Keratinocyte (primary cell): ENCODE measurements at regions not wholly inside any gene's neighbourhood (a gene's known extent, or its start where the extent isn't known, plus 50 kb on each side); places are given as distances from the start of the nearest gene placed in this dataset.

Source experiments
- EZH2 ChIP-seq: IDR thresholded peaks from one replicate; pipeline ENCODE4 v1.6.1; 2012; ENCODE audit warnings: inconsistent platforms, mild to moderate bottlenecking, low read length, moderate library complexity
- TF ChIP-seq, protein P1 (sequence below), 3 experiments: IDR thresholded peaks in 1 of 3; conservative IDR thresholded peaks in 1 of 3; optimal IDR thresholded peaks in 1 of 3; 2 replicates in 2 of 3; 3 replicates in 1 of 3; pipeline versions ENCODE3 to v1.5.1; 2011; ENCODE audit warnings: low read length in 3 of 3, mild to moderate bottlenecking in 3 of 3, moderate library complexity in 2 of 3, control low read depth in 1 of 3, inconsistent platforms in 1 of 3; ENCODE audit not compliant: insufficient read depth in 2 of 3; ENCODE audit errors: extremely low read depth in 1 of 3

DNA sequence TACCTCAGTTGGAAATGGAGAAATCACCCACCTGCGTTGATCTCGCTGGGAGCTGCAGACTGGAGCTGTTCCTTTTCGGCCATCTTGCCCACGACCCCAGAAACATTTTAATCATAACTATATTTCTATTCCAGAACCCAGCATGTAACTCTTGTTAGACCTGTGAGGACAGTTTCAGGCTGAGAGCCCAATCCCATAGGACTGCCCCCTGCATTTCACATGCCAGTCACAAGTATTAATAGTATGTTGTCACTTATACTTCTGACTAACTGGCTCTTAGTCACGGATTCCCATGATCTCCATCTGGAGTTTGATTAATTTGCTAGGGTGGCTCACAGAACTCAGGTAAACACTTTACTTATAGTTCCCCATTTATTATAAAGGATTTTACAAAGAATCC, 60.6 kb upstream of the PRNP start:
- TF ChIP-seq, protein P1, sequence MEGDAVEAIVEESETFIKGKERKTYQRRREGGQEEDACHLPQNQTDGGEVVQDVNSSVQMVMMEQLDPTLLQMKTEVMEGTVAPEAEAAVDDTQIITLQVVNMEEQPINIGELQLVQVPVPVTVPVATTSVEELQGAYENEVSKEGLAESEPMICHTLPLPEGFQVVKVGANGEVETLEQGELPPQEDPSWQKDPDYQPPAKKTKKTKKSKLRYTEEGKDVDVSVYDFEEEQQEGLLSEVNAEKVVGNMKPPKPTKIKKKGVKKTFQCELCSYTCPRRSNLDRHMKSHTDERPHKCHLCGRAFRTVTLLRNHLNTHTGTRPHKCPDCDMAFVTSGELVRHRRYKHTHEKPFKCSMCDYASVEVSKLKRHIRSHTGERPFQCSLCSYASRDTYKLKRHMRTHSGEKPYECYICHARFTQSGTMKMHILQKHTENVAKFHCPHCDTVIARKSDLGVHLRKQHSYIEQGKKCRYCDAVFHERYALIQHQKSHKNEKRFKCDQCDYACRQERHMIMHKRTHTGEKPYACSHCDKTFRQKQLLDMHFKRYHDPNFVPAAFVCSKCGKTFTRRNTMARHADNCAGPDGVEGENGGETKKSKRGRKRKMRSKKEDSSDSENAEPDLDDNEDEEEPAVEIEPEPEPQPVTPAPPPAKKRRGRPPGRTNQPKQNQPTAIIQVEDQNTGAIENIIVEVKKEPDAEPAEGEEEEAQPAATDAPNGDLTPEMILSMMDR (optimal IDR thresholded peaks at IDR 0.05 in 1 of 3, IDR thresholded peaks at IDR 0.05 in 1 of 3, conservative IDR thresholded peaks at IDR 0.05 in 1 of 3; ENCODE audit: extremely low read depth in 1 of 3, insufficient read depth in 2 of 3, low read length in 3 of 3) = no peak
- no peak for TF ChIP-seq EZH2
